ENCODE measurements at regions not wholly inside any gene's neighbourhood (a gene's known extent, or its start where the extent isn't known, plus 50 kb on each side); places are given as distances from the start of the nearest gene placed in this dataset.
"Not testable (repeated sequence)": the region's sequence is repeated elsewhere in the genome, so short reads cannot be mapped to it uniquely, and the experiment has no call there.

DNA sequence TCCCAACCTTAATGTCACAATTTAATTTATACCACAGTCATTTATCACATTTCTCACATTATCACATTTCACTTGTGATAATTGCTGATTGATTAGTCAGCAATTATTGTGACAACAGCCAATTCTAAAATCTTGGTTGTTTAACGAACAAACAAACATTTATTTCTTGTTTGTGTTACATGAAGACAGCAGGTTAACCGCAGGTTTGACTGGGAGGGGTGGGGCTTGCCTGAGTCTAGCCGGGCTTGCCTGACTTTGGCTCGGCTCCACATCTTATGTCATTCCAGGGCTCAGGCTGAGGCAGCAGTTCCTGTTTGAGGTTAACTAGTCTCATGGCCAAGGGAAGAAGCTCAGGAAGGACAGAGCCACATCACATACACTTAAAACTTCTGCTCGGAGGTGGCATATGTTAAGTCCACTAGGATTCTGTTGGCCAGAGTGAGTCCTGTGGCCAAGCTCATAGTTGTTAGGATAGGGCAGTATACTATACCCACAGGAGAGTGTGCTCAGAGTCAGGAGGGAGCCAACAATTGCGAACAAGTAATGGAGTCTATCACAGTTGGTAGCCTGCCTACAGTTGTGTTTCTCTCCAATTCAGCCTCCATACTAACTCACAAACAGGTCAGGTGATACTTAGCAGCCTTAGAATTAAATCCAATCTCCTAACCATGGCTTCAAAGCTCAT lies 90.0 kb upstream of the IFNGR1 start:
- DNase-seq (ENCODE audit: low read depth) = no peak

DNA sequence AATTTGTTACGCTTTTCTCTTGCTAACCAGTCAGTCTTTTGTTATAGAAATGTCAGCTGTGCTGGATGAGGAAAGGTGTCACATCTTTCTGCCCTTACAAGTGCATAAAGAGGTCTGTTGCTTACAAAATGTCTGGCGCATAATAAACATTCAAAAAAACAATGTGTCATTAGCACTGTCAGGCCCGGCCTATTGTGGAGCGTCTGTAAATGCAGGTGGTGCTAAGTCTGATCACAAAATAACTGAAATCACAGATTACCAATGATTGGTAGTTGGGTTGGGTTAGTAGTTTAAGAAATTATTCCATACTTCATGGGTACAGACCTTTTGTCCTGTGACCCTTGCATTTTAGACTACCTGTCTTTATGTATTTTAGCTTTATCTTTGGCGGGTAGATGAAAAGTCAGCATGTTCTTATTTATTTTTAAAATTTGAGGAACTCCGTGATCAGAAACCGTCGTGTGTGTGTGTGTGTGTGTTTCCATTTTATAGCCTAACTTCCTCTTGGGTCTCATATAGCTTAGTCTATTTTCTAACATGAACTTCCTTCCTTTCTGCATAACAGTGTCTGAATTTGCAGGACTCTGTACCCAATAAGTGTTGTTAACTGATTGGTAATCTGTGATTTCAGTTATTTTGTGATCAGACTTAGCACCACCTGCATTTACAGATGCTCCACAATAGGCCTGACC lies 88.1 kb upstream of the IFNGR1 start:
- no peak for DNase-seq (ENCODE audit: low read depth)

DNA sequence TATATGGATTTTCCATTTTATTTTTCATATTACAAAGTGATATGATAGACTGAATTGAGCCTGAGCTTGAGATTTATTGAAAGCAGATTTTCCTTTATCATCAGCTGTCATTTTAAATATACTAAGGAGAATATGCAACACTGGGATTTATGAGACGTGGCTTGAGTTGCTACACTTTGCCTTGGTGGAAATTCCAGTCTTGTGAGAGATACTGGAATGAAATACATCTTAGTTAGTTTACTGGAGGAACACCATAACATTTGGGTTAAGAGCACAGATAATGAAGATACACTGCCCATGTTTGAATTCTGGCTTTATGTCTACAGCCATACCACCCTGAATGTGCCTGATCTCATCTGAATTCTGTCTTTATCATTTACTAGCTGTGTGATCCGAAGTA lies 86.5 kb upstream of the IFNGR1 start:
- no peak for DNase-seq (ENCODE audit: low read depth)

DNA sequence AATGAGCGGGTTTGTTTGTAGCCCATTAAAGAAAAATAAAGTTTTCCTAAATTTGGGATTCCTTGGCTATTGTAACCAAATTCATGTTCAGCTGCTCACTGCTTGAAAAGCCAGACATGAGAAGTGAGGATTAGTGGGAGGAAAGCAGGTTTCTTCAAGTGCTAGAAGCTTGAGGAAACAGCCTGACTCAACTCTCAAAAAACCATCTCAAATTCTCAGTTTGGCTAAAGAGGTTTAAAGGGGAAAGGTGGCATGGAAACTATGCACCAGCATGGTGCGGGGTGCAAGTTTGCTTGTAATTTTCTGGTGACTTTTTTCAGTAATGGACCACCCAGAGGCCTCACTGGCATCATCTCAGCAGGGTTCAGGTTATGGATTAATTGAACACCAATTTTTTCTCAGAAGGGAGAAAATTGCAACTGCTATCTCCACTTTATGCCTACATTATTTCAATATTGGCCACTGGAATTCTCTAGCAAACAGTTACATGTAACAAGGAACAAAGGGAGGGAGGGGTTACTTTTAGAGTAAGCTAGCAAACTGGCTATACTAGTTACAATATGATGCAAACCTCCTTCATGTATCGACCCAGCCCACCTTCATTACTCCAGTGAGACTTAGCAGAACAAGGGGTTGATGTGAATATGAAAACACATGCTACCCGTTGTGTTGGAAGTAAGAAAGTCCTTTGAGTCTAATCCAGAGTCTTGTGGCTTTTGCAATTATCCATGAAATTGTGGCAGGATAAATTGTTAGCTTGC lies 85.0 kb upstream of the IFNGR1 start:
- DNase-seq (ENCODE audit: low read depth) = no peak

DNA sequence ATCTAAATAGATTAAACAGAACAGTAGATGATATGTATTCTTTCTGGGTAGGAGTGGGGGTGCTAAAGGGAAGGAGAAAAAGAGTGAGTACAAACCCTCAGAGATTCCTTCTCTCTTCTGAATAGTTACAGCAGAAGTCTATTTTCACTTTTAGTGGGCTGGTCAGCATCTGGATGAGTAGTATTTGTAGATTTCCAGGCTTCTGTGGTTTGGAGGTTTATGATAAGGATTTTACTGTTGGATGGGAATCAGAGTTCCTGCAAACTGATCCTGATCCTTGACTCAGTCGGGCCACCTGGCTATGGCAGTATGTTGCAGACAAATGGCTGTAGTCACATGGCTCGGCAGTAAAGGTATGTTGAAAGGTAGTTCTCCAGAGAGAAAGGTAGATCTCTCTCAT lies 84.3 kb upstream of the IFNGR1 start:
- no peak for DNase-seq (ENCODE audit: low read depth)

DNA sequence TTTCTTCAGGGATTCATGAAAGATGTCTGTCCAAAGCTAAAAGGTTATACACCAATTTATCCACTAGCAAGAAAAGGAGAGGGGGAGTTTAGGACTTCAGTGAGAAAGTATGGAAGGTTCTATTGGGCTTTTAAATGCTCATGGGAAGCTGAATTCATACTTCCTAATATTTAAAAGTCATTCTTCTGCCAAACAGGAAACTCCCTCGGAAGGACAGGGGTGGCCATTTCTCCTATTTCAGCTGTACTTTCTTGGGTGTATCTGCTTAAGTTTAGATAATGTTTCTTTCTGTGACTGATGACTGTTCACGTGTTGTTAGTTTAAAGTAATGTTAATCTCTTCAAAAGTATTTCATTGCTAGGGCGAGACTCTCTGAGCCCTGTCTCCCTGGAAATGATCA lies 80.5 kb upstream of the IFNGR1 start:
- no peak for DNase-seq (ENCODE audit: low read depth)

DNA sequence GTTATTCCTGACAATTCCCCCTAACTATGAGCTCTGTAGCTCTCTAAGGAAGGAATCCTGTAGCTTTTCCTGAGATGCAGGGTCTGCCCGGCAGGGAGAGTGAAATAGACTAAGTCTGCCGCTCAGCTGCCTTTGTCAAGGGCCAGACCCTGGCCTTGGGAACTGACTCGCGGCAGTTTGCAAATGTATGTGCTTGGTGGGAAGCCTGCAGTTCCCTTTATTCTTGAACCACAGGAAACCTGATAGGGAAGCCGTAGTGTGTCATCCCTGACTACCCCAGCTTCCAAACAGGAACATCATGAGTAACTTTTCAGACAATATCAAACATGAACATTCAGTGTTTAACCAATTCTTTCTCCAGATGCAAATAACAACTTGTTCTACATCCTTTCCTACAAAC lies 78.7 kb upstream of the IFNGR1 start:
- DNase-seq (ENCODE audit: low read depth) = no peak

DNA sequence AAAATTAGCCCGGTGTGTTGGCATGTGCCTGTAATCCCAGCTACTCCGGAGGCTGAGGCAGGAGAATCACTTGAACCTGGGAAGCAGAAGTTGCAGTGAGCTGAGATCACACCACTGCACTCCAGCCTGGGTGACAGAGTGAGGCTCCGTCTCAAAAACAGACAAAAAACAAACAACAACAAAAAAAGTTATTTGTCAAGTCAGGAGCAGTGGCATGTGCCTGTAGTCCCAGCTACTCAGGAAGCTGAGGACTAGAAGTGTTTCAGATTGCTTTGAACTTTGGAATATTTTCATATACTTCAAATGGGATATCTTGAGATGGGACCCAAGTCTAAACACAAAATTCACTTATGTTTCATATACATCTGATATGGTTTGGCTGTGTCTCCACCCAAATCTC lies 73.1 kb upstream of the IFNGR1 start:
- not testable (repeated sequence) for DNase-seq (ENCODE audit: low read depth)

DNA sequence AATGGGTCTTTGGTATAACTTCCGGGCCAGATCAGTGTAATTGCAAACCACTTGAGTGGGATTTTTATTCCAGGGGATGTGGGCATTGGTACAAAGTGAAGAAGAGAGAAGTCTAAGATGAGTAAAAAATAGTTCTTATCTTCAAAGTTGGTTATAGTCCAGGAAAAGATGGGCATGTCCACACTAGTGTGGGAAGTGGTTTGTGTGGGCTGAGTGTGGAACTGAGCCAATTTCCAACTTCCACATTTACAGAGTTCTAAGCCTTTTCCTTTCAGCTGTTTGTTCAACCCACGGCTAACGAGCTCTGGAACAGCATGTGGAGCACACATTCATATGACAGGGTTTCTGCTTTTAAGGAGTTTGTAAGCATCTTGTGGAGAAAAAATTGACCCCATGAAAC lies 72.3 kb upstream of the IFNGR1 start:
- no peak for DNase-seq (ENCODE audit: low read depth)

DNA sequence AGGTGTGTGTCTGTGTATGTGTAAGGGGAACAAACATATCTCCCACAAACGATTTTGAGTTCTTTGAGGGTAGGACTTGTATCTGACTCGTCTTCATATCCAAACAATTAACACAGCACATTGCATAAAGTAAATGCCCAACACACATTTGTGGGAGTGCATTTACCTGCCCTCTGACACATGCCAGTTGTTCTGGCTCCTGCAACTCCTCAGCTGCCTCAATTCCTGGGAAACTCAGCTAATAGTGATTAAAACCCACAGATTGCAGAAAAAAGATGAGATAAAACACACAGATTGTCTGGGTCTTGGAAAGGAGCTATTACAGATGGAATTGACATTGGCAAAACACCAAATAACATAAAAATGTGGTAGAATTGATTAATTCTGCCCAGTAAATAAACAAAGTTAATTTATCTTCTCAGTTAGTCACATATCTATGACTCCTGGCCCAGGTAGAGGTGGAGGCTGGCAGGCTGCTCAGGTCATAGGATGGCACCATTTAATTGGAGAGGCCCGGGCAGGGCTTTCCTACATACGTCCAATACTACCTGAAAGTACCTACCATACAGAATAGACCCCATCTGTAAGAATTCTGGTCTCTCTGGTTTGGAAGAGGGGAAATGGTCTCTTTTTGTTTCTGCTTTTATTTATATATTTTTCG lies 71.5 kb upstream of the IFNGR1 start:
- no peak for DNase-seq (ENCODE audit: low read depth)

DNA sequence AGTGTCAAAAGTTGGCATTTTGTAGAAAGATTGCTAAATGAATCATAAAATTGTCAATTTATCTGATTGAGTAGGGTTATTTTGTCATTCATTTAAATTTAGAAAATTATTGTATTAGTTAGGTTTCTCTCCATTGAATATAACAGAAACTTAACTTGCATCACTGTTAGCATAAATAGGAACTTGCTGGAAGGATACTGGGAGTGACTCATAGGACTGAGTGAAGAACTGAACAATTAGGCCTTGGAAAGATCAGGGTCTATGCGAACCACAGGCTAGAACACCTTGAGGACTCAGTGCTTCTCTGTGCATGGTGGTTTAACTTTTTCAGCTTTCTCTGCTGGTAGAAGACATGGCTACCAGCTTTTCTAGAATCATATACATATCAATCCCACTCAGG lies 67.7 kb upstream of the IFNGR1 start:
- DNase-seq (ENCODE audit: low read depth) = no peak

DNA sequence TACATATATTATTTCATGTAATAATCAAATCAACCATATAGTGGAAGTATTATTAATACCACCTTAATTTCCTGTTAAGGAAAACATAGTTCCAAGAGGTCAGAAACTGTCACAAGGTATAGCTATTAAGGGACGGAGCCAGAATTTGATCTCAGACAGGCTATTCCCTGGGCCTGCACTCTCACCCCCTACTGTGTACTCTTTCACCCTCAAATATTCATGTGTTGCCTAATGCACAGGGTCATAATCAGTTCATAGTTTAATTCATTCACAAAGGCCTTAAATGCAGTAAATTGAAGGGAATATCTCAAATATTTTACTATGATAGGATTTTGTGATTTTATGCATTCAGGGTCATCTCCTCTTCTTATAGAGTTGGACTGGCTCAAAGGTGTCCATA lies 67.2 kb upstream of the IFNGR1 start:
- DNase-seq (ENCODE audit: low read depth) = no peak

DNA sequence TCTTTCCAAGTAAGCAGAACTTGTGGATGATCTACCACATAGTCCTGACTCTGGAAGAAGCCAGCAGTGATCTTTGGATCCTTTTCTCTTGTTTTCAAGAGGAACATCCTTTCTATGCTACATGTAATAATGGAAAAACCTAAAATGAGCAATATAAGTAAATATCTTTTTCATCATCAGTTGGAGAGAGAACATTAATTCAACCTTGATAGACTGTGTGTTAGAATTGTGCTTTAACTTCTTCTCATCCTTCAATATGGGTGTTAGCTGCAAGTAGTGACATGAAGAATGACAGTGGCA lies 65.6 kb upstream of the IFNGR1 start:
- no peak for DNase-seq (ENCODE audit: low read depth)

DNA sequence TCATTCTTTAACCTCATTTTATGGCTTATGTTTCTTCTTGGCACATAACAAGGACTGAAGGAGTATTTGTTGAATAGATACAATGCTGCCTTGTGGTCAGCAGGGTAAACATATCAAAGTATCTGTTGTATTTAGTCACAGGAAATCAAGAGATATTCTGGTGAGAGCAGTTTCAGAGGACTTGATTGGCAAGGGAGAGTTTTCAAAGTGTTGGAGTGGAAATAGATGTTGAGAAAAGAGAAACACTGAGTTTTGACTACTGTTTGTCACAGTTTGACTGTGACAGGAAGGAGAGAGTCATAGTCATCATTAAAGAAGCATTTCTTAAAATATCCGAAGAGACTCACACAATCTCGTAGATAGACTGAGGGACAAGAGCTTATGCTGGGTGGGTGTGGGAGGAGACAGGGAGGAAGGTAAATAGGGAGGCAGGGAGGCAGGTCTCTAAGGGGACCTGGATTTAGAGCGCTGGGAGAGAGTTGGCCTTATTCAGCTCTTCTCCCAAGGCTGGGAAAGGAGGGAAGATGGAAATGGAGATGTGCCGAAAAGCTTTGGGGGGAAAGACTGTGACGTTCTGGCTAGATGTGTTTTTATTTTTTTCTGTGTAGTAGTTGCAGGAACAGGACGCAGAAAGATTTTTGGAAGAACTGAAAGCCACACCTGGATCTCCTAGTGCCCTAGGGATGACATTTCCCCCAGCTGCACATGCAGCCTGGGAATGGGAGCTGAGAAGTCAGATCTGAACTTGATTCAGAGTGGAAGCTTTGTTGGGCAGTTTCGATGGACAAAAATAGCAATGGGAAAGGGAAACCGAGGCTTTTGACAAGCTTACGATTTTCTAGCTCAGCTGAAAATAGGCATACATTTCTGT lies 65.0 kb upstream of the IFNGR1 start:
- DNase-seq (ENCODE audit: low read depth) = no peak

DNA sequence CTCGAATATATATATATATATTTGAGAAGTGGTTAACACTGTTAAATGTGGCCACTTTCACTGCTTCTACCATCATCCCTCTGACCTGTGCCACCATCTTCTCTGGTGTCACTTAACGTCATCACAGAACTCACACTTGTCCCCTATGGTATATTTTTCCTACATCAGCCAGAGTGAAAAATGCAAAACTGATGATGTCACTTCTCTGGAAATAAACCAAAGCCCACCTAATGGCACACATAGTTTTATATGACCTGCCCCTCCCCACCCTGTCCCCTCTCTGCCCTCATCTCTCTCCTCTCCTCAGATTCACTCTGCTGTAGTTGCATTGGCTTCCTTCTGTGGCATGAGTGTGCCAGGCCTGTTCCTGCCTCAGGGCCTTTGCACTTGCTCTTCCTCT lies 63.9 kb upstream of the IFNGR1 start:
- no peak for DNase-seq (ENCODE audit: low read depth)

DNA sequence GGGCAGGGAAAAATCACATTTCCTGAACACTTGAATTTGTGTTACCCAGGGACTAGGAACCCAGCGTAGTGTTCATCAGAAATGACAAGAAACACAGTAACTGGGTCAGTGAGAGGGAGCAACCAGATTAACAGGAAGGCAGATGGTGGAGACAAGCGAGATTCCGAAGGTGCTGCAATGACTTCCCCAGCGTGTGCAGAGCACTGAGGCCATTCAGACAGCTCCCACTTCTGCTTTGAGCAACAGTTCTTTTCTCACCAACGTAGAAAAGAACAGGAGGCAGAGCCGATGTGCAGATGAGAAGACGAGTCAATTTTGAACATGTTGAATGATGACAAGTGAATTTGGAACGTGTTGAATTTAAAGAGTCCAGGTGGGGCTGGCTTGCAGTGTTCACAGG lies 63.1 kb upstream of the IFNGR1 start:
- no peak for DNase-seq (ENCODE audit: low read depth)

DNA sequence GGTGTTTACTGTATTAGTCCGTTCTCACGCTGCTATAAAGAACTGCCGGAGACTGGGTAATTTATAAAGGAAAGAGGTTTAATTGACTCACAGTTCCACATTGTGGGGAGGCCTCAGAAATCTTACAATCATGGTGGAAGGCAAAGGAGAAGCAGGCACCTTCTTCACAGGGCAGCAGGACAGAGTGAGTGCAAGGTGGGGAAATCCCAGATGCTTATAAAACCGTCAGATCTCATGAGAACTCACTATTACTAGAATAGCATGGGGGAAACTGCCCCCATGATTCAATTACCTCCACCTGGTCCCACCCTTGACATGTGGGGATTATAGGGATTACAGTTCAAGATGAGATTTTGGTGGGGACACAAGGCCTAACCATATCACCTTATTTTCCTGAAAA lies 60.1 kb upstream of the IFNGR1 start:
- not testable (repeated sequence) for DNase-seq (ENCODE audit: low read depth)

DNA sequence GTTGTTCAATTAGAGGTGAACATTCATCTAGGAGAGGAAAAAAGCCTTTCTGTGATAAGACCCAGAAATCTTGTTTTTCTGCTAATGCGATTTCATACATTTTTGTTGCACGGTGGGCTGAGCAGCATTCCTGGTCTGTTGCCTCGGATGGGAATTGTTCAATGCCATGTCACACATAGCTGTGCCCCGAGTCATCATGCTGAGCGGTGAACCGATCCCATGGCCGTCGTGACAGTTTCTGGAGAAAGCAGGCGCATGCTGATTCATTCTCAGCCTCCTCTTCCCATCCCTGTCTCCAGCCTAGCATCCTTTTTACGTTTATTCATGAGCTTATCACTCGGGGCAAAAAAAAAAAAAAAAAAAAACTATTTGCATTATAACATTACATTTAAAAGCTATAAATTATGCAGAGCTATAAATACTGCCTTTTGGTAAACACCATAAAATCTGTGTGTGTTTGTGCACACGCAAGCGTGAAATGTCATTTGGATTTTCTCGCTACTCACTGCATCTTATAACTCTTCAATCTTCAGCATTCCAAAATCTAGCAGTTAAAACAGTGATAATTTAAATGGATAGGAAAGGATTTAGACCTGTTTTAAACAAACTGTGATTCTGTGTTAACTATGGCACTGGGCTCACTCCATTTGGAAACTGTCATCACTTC lies 58.9 kb upstream of the IFNGR1 start:
- no peak for DNase-seq (ENCODE audit: low read depth)

DNA sequence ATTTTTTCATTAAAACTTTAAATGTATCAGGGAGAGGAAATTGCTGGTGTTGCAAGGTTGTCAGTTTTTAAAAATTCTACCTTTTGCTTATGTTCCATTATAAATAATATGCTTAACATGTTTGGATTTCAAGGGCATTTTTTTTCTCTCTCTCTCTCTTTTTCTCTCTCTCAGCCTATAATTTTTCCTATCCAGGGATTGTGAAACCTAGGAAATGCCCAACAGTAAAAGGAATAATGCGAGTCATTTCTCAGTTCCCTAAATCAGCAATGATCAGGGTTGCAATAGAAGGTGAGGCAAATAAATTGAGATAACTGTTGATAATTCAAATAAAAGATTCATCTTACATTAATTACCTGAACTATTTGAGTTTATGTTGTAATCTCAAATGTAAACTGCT lies 53.2 kb upstream of the IFNGR1 start:
- no peak for DNase-seq (ENCODE audit: low read depth)

DNA sequence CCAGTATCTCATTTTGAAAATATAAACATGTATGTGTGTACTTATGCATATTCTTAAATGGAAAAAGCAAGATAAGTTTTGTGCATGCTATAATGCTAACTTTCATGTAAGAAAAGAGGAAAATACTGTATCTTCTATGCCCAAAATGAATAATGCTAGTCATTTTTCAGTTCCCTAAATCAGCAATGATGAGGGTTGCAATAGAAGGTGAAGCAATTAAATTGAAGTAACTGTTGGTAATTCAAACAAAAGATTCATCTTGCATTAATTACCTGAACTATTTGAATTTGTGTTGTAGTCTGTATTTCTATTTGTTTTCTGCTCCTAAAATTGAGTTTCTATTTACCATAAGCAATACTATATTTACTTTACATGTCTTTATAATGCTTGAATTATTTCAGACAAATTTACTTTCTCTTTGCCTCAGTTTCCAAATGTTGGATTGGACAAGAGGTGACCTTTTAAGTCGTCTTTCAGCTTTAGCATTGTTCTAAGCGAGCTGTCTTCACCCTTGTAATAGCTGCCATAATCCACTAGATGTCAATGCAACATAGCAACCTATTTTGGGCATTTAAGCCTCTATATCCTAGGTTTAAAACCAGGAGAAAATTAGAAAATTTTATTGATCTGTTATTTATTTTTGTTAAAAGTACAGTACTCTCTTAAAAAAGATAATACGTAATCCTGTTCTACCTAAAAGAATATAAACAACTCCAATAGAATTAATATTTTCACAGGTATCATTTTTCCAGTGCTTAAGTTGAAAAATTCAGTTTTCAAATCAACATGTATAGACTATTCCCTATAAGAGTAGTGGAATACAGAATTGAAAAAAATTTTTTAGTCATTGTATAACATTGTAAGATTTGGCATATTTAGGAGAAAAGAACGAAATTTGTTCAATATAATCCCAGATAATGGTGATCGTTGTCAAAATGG lies 52.3 kb upstream of the IFNGR1 start:
- no peak for DNase-seq (ENCODE audit: low read depth)

All from activated T-cell treated with anti-CD3 and anti-CD28 coated beads for 24 hours (primary cell).